ENCODE measurements at regions not wholly inside any gene's neighbourhood (a gene's known extent, or its start where the extent isn't known, plus 50 kb on each side); places are given as distances from the start of the nearest gene placed in this dataset.

DNA sequence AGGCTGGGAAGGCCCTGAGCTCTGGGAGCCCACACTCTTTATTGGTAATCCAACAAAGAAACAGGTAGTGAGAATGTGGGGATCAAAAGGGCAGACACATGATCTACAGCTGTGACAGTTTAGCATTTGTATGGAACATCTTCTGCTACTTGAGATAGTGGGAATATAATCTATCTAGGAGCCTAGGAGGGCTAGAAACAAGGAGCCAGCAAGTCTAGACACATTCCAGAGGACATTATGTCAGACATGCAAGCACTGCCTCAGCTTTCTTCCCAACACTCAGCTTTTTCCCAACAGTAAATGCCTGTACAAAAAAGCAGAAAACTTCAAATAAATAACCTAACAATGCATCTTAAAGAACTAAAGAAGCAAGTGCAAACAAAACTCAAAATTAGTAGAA is 1150.6 kb upstream of the RAG2 start:
- TF ChIP-seq, protein P1, sequence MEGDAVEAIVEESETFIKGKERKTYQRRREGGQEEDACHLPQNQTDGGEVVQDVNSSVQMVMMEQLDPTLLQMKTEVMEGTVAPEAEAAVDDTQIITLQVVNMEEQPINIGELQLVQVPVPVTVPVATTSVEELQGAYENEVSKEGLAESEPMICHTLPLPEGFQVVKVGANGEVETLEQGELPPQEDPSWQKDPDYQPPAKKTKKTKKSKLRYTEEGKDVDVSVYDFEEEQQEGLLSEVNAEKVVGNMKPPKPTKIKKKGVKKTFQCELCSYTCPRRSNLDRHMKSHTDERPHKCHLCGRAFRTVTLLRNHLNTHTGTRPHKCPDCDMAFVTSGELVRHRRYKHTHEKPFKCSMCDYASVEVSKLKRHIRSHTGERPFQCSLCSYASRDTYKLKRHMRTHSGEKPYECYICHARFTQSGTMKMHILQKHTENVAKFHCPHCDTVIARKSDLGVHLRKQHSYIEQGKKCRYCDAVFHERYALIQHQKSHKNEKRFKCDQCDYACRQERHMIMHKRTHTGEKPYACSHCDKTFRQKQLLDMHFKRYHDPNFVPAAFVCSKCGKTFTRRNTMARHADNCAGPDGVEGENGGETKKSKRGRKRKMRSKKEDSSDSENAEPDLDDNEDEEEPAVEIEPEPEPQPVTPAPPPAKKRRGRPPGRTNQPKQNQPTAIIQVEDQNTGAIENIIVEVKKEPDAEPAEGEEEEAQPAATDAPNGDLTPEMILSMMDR (IDR thresholded peaks at IDR 0.05; ENCODE audit: unreplicated experiment) = no peak
- no peak overlapping the region for H3K27ac Mint-ChIP-seq
- H3K36me3 Mint-ChIP-seq (ENCODE audit: insufficient read depth) = no peaks in the 10 kb centered on the region
- no peaks in the 10 kb centered on the region for H3K27me3 Mint-ChIP-seq
- H3K9me3 Mint-ChIP-seq (ENCODE audit: low read depth) = peaks cover 12% of the 10 kb centered on the region
- H3K4me1 Mint-ChIP-seq (ENCODE audit: low read depth) = no peaks in the 10 kb centered on the region
- no peak overlapping the region for H3K4me3 Mint-ChIP-seq (ENCODE audit: low read depth)
- DNase-seq (ENCODE audit: low spot score, unreplicated experiment) = no peak

DNA sequence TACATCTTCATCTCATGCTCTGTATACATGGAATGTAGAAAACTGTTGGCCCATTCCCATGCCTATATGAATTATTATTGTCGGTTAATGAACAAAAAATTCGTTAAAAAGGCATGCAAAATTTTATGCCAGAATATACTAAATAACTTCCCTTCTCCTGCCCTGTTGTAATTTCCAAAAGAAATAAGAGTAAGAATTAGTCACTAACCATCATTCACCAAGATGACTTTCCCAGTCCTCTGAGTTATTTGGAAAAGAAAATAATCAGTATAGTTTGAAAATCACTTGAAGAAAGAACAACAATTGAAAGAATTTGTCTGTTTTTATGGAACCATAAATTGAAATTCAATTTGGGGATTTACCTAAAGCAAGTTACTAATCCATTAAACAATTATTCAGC is 1149.1 kb upstream of the RAG2 start:
- Mint-ChIP-seq H3K9me3 (ENCODE audit: low read depth) (peaks cover 12% of the 10 kb centered on the region), H3K27me3 (no peaks in the 10 kb centered on the region), H3K4me3 (ENCODE audit: low read depth) (no peak overlapping the region), H3K27ac (no peak overlapping the region), H3K36me3 (ENCODE audit: insufficient read depth) (no peaks in the 10 kb centered on the region), H3K4me1 (ENCODE audit: low read depth) (no peaks in the 10 kb centered on the region)
- no peak for DNase-seq (ENCODE audit: low spot score, unreplicated experiment)
- TF ChIP-seq, protein P1 (IDR thresholded peaks at IDR 0.05; ENCODE audit: unreplicated experiment) = no peak

DNA sequence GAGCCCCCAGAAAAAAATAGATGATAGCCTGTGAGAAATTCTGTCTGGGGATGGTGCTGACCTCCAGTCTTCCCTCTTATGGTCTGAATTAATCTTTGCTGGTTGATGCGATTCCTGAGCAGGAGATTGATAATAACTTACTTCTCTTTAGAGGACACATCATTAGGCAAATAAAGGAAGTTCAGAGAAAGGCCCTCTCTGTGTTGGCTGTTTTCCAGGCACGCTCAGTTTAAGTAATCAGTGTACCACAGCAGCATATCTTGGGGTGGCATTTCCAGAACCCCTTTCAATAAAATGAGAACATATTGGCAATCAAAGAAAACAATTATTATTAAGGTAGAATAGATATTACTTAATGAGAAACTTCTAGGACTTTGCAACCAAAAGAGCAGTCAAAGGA is 1129.3 kb upstream of the RAG2 start:
- Mint-ChIP-seq H3K9me3 (ENCODE audit: low read depth) (no peaks in the 10 kb centered on the region), H3K36me3 (ENCODE audit: insufficient read depth) (no peaks in the 10 kb centered on the region), H3K27me3 (no peaks in the 10 kb centered on the region), H3K4me3 (ENCODE audit: low read depth) (no peak overlapping the region), H3K4me1 (ENCODE audit: low read depth) (no peaks in the 10 kb centered on the region), H3K27ac (no peak overlapping the region)
- no peak for DNase-seq (ENCODE audit: low spot score, unreplicated experiment)
- TF ChIP-seq, protein P1 (IDR thresholded peaks at IDR 0.05; ENCODE audit: unreplicated experiment) = no peak

DNA sequence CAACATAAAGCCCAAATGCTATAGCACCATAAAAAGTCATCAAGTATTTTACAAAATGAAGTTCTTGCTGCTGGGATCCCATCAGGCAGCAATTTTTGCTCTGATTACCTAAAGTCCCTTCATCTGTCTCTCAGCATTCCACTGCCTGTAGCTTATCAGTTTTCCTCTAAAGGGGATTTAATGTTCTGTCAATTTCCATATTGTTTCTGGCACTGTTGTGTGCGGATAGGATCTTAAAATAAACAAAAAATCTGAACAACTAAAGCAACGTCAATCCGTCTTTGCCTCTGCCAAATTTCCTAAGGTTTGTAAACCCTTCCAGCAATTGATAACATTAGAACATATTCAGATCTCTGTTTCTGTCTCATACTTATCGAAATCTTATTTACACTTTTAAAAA is 1126.3 kb upstream of the RAG2 start:
- H3K9me3 Mint-ChIP-seq (ENCODE audit: low read depth) = no peaks in the 10 kb centered on the region
- no peak overlapping the region for H3K4me3 Mint-ChIP-seq (ENCODE audit: low read depth)
- no peaks in the 10 kb centered on the region for H3K27me3 Mint-ChIP-seq
- TF ChIP-seq, protein P1 (IDR thresholded peaks at IDR 0.05; ENCODE audit: unreplicated experiment) = no peak
- no peak overlapping the region for H3K27ac Mint-ChIP-seq
- H3K36me3 Mint-ChIP-seq (ENCODE audit: insufficient read depth) = no peaks in the 10 kb centered on the region
- H3K4me1 Mint-ChIP-seq (ENCODE audit: low read depth) = no peaks in the 10 kb centered on the region
- DNase-seq (ENCODE audit: low spot score, unreplicated experiment) = no peak

DNA sequence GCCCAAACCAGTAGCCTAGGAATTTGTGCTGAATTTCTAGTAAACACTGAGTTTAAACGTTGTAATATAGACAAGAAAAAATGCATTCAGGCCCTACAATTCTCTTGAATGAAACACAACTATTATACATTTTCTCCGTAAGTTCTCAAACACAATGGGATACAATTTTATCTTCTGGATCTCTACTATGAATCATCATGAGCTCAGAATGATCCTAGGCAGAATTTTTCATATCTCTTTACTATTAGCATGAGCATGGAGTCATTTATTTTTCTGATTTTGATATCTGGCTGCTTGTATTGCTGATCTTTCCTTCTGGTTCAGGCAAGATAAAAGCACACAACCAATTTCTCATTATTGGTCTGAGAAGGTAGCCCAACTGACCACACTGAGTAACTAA is 1123.4 kb upstream of the RAG2 start:
- no peak overlapping the region for H3K4me3 Mint-ChIP-seq (ENCODE audit: low read depth)

More for the DNA sequence above, 1123.4 kb upstream of the RAG2 start:
- no peaks in the 10 kb centered on the region for H3K27me3 Mint-ChIP-seq
- H3K36me3 Mint-ChIP-seq (ENCODE audit: insufficient read depth) = no peaks in the 10 kb centered on the region
- DNase-seq (ENCODE audit: low spot score, unreplicated experiment) = no peak
- no peaks in the 10 kb centered on the region for H3K9me3 Mint-ChIP-seq (ENCODE audit: low read depth)
- TF ChIP-seq, protein P1 (IDR thresholded peaks at IDR 0.05; ENCODE audit: unreplicated experiment) = no peak
- no peaks in the 10 kb centered on the region for H3K4me1 Mint-ChIP-seq (ENCODE audit: low read depth)
- no peak overlapping the region for H3K27ac Mint-ChIP-seq
